Panc1 (cell line): ENCODE measurements at regions not wholly inside any gene's neighbourhood (a gene's known extent, or its start where the extent isn't known, plus 50 kb on each side); places are given as distances from the start of the nearest gene placed in this dataset.

Experiments
- ATAC-seq: fragments of 200-7000 bp; cut with Tn5 transposase; 2 replicates; pipeline ENCODE4 v1.9.1; 2020; ENCODE audit warnings: mild to moderate bottlenecking, moderate library complexity
- BruUV-seq: library from RNA; stranded (reverse); fragments of 400-500 nt; replicated peaks from 2 replicates; lab custom pipeline; 2021; lab: Mats Ljungman, UMichigan
- CTCF ChIA-PET: fragments of 300-600 bp; sonication (Branson Sonifier 250); formaldehyde crosslinking; loops from one replicate; lab custom pipeline; 2022; ENCODE audit warnings: antibody characterized with exemption; lab: Charles Lee
- POLR2A ChIA-PET: fragments of 300-600 bp; sonication (Branson Sonifier 250); formaldehyde crosslinking; loops from one replicate; lab custom pipeline; 2022; ENCODE audit warnings: antibody characterized with exemption; lab: Charles Lee
- DNase-seq: peaks from one replicate; pipeline ENCODE4 v3.0.0-alpha.2; 2010; ENCODE audit warnings: low read depth, low spot score
- H3K27ac ChIP-seq: 2 replicates; pipeline ENCODE4 v1.5.1; 2011; ENCODE audit warnings: mild to moderate bottlenecking, low read length, inconsistent platforms
- H3K27me3 ChIP-seq: fragments of 200-500 bp; sonication (Bioruptor generic); 2 replicates; pipeline ENCODE4 v1.6.0; 2014; ENCODE audit warnings: low read length, inconsistent platforms; ENCODE audit not compliant: control insufficient read depth, insufficient read depth
- H3K36me3 ChIP-seq: fragments of 200-500 bp; sonication (Bioruptor generic); 2 replicates; pipeline ENCODE4 v1.5.1; 2014; ENCODE audit warnings: inconsistent platforms, mild to moderate bottlenecking, low read length, moderate library complexity; ENCODE audit not compliant: control insufficient read depth, insufficient read depth
- H3K4me1 ChIP-seq: 2 replicates; pipeline ENCODE4 v1.5.1; 2011; ENCODE audit warnings: inconsistent platforms, mild to moderate bottlenecking, low read length, moderate library complexity; ENCODE audit not compliant: control insufficient read depth, insufficient read depth
- H3K4me3 ChIP-seq, 2 experiments: 2 replicates each; pipeline ENCODE4 v1.5.1; 2011 to 2012; ENCODE audit warnings: low read depth in 2 of 2, low read length in 2 of 2, mild to moderate bottlenecking in 2 of 2, inconsistent platforms in 1 of 2, moderate library complexity in 1 of 2
- H3K9me3 ChIP-seq: fragments of 200-500 bp; sonication (Bioruptor generic); 2 replicates; pipeline ENCODE4 v1.5.1; 2014; ENCODE audit warnings: low read depth, mild to moderate bottlenecking, inconsistent platforms, low read length, moderate library complexity; ENCODE audit not compliant: control insufficient read depth, insufficient read depth
- CTCF ChIP-seq: fragments of 450-650 bp; IDR thresholded peaks from 2 replicates; pipeline ENCODE4 v1.5.1; 2017; ENCODE audit warnings: mild to moderate bottlenecking
- POLR2AphosphoS5 ChIP-seq: IDR thresholded peaks from 2 replicates; pipeline ENCODE4 v1.6.1; 2012; ENCODE audit warnings: mild to moderate bottlenecking, low read depth, low read length, moderate library complexity
- REST ChIP-seq, 2 experiments: IDR thresholded peaks; 2 replicates each; pipeline ENCODE4 v1.6.1; 2011 to 2012; ENCODE audit warnings: low read depth in 2 of 2, control low read depth in 1 of 2, low read length in 1 of 2, mild to moderate bottlenecking in 1 of 2, moderate library complexity in 1 of 2; ENCODE audit not compliant: insufficient read depth in 1 of 2
- SIN3A ChIP-seq: IDR thresholded peaks from 2 replicates; pipeline ENCODE4 v1.6.1; 2012; ENCODE audit warnings: low read depth, mild to moderate bottlenecking, low read length, moderate library complexity, borderline replicate concordance; ENCODE audit not compliant: insufficient read depth
- TCF7L2 ChIP-seq: IDR thresholded peaks from 2 replicates; pipeline ENCODE4 v1.6.1; 2011; ENCODE audit warnings: mild to moderate bottlenecking, low read depth, low read length, inconsistent platforms
- in situ Hi-C: cut with HindIII; loops from 2 replicates; pipeline ENCODE4 v1.10.0; 2016; ENCODE audit warnings: low sequenced_read_pairs, low pct_unique_long_range_greater_than_20kb
- intact Hi-C: fragments of 100-400 bp; cut with micrococcal nuclease; formaldehyde crosslinking; loops from one replicate; pipeline ENCODE4 v1.10.0; 2022; ENCODE audit not compliant: unreplicated experiment

- Histone ChIP-seq H3K27me3 (no peaks in the 10 kb centered on the region), H3K27ac (no peak overlapping the region), H3K36me3 (no peaks in the 10 kb centered on the region), H3K4me3 (no peak overlapping the region), H3K9me3 (no peaks in the 10 kb centered on the region), H3K4me1 (no peaks in the 10 kb centered on the region)
- POLR2A ChIA-PET: interaction anchor here (0.7 kb wide), 1 partner anchor 69 kb away, joined by 4 read pairs; no protein-coding TSS in a partner anchor
- DNase-seq: no peak
- CTCF ChIA-PET: no interaction called here
- intact Hi-C loops (no loop called here), in situ Hi-C loops (no loop called here)
- BruUV-seq: no TSS peak
- TF ChIP-seq TCF7L2 (no peak), REST (IDR thresholded peaks at IDR 0.05; ENCODE audit: insufficient read depth in 1 of 2, low read depth in 2 of 2, low read length in 1 of 2) (no peak), CTCF (no peak), POLR2AphosphoS5 (no peak), SIN3A (no peak)
- ATAC-seq: no peak
Measured at GRCh38 chr18:26734760-26735159, 130.7 kb downstream of the AQP4 start.

GRCh38 chr18:26729449-26729848, 136.1 kb downstream of the AQP4 start:
- TF ChIP-seq SIN3A (no peak), REST (IDR thresholded peaks at IDR 0.05; ENCODE audit: insufficient read depth in 1 of 2, low read depth in 2 of 2, low read length in 1 of 2) (no peak), CTCF (no peak), TCF7L2 (no peak), POLR2AphosphoS5 (no peak)
- H3K4me3 ChIP-seq: no peak overlapping the region
- BruUV-seq: no TSS peak
- DNase-seq: no peak
- in situ Hi-C loops (no loop called here), intact Hi-C loops (no loop called here)
- no peak for ATAC-seq
- peaks cover 2% of the 10 kb centered on the region; the same call in 1 of the 2 replicates for H3K27me3 ChIP-seq
- ChIA-PET CTCF (no interaction called here), POLR2A (no interaction called here)
- no peaks in the 10 kb centered on the region for H3K36me3 ChIP-seq
- H3K9me3 ChIP-seq: no peaks in the 10 kb centered on the region
- no peaks in the 10 kb centered on the region for H3K4me1 ChIP-seq
- no peak overlapping the region for H3K27ac ChIP-seq
